Stimulated activated CD8-positive, alpha-beta memory T cell treated with anti-CD3 and anti-CD28 coated beads, Interleukin-4, amount 100 ng/mL, for 48 hours (primary cell): ENCODE measurements at regions not wholly inside any gene's neighbourhood (a gene's known extent, or its start where the extent isn't known, plus 50 kb on each side); places are given as distances from the start of the nearest gene placed in this dataset.
"Not testable (repeated sequence)": the region's sequence is repeated elsewhere in the genome, so short reads cannot be mapped to it uniquely, and the experiment has no call there.

Experiments used
- DNase-seq: peaks from one replicate; pipeline ENCODE4 v3.0.0-alpha.2; 2020

DNA sequence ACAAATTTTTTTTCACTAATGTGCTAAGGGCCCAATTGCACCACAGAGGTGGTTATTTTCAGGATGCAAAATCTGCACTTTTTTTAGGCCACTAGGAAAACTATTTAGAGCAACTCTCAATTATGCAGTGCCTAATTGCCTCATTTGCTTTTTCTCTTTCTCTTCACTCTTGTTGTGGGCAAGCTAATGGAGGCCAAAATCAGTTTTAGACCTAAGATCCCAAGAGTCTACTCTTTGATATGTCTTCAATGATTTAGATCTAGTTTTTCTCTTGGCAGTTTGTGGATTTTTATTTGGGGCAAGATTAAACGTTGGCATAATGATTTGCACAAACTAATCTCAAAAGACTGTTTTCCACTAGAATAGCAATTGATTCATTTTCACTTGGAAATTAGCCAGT, 1996.9 kb downstream of the LRRC4C start:
- no peak for DNase-seq

DNA sequence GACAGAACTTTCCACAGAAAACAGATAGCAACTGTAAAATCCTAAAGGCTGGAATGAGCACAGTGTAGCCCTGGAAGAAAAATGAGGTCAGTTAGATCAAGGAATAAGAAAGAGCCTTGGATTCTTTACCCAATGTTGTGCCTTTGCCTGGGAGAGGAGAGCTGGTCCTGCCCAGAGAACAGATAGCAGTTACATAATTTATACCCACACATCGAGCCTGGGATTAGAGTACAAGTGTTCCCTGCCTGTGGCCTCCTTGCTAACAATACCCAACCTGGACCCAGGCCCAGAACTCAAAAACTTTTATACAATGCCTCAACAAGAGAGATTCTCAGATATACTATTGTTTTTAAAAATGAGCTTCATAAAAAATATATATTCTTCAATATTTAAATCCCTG, 1998.4 kb downstream of the LRRC4C start:
- no peak for DNase-seq

DNA sequence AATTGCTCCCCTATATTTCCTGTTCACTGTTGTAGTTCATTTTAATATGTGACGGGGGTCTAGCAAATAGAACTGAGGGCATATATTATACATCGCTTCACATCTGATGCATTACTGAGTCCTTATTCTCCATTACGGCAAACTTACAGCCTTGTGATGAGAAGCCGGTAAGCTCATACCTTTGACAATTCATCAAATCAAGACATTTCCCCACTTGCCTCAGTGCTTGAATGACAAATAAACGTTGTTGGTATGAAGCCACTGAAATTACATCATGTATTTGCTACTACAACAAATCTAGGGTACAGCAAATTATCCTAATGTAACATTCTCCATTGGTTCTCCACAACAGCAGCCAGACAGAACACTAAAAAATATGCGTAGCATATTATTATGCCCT, 1999.8 kb downstream of the LRRC4C start:
- no peak for DNase-seq

DNA sequence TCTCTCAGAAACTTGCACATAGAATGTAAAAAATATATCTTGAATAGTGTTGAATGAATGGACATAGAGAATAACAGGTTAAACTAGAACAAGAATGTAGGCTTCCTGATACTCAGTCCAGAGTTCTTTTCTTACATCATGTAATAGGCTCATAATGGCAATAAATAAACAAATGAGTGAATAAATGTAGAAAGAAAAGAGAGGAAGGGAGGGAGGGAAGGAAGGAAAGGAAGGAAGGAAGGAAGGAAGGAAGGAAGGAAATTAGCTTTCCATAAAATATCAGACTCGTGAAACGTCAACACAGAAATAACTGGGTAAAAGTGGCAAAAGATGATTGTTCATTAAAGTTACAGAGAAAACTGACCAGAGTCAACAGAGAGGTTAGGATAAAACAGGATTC, 2001.0 kb downstream of the LRRC4C start:
- no peak for DNase-seq

DNA sequence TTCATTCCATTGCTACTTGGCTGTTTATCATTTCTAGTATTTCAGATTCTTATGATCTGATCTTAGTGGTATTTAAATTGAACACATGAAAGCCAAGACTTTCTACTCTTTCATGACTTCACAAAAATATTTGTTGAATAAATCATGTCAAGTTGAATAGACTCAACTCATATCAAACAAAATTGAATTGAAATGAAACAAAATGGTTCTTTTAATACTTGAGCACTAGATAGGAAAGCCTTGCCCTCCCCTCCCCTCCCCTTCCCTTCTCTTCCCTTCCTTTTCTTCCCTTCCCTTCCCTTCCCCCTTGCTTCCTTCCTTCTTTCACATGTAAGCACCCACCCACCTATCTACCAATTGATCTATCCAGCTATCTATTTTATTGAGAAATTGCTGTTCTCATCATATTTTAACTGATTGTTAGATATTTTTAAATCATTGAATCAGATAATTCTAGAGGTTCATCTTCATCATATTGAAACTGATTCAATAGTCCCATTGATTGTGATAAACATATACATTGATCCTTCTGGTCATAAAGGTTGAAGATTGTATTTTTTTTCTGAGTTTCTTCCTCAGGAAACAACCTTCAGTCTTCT, 2015.9 kb downstream of the LRRC4C start:
- DNase-seq: no peak

DNA sequence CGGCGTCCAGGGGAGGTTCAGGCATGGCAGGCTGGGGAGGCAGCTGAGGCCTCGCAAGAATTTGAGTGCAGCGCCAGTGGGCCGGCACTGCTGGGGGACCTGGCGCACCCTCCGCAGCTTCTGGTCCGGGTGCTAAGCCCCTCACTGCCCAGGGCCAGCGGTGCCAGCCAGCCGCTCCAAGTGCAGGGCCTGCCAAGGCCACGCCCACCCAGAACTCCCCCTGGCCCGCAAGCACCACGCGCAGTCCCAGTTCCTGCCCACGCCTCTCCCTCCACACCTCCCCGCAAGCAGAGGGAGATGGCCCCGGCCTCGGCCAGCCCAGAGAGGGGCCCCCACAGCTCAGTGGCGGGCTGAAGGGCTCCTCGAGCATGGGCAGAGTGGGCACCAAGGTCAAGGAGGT, 2017.3 kb downstream of the LRRC4C start:
- DNase-seq: no peak

DNA sequence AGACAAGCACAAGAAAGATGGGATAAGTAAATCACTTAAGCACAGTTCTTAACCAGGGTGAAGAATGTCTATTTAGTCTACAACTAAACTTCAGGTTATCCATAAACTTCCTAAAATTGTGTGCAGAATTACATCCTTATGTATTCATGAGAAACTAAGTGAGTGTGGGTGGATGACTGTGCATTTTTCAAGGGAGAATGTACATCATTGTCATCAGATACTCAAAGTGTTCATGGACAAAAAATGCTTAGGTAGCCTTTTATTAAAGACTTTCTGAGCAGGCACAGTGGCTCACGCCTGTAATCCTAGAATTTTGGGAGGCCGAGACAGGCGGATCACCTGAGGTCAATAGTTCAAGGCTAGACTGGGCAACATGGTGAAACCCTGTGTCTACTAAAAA, 2023.8 kb downstream of the LRRC4C start:
- DNase-seq: no peak

DNA sequence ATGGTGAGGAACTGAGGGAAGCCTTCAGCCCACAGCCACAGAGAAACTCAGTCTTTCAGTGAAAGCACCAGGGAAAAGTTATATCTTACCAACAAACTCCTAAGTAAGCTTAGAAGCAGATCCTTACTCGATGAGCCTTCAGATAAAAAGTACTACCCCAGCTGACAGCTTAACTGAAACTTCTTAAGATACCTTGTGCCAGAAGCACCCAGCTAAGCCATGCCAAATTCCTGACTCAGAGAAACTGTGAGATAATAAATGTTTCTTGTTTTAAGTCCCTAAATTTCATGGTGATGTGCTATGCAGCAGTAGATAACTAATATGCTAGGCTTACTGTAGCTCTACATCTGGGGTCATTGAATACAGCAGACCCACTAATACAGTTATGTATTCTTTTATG, 2025.0 kb downstream of the LRRC4C start:
- no peak for DNase-seq

DNA sequence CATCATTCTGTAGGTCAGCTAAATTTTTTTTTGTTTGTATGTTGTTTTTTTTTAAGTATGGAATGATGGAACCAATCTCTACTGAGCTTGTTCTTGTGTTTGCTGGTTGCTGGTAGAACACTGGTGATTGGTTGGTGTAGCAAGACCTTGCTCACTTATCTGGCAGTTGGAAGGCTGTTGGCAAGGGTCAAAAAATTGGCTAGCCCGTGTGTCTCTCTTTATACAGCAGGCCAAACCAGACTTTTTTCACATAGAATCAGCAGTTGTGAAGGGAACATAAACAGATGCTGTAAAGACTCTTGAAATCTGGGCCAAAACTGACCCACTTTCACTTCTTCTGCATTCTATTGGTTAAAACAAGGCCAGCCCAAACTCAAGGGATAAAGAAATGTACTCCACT, 2026.5 kb downstream of the LRRC4C start:
- DNase-seq: no peak

DNA sequence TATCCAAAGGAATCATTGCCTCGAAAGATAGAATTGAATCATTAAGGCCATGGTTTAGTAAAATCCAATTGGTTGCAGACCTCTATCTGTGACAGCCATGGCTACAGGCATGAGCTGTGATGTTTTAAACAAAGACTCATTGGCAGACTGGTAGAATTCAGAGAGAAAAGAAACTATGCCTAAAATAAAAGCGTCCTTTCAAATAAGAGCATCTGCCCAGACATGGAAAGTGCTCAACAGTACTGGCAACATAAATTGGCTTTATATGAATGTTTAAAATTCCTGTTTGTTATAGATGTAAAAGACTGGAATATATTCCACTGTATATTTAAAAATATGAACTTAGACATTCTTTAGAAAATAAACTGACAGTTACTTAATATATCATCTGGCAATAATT, 2034.2 kb downstream of the LRRC4C start:
- no peak for DNase-seq

DNA sequence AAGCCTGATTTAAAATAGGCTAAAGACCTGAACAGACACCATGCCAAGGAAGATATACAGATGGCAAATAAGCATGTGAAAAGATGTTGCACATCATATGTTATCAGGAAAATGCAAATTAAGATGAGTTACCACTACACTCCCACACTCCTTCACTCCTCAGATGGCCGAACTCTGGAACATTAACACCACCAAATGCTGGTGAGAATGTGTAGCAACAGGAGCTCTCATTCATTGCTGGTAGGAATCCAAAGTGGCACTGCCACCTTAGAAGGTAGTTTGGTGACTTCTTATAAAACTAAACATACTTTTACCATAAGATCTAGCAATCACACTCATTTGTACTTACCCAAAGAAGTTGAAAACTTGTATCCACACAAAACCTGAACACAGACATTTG, 2047.3 kb downstream of the LRRC4C start:
- no peak for DNase-seq

DNA sequence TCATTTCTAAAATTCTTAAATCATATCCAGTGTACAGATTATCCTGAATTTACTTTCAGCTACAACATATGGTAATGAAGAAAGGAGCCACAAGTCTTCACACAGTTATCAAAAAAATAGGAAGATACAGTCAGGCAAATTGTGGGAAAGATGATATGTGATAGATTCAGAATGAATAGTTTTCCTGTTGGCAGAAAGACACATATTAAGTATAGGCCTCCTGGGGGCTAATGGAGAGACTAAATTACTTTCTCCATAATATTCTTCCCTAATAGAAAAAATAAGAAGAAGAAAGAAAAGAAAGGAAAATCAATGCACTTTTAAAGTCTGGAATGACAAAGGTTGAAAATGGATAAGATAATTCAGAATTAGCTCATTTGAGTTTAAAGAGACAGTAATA, 2073.5 kb downstream of the LRRC4C start:
- no peak for DNase-seq

DNA sequence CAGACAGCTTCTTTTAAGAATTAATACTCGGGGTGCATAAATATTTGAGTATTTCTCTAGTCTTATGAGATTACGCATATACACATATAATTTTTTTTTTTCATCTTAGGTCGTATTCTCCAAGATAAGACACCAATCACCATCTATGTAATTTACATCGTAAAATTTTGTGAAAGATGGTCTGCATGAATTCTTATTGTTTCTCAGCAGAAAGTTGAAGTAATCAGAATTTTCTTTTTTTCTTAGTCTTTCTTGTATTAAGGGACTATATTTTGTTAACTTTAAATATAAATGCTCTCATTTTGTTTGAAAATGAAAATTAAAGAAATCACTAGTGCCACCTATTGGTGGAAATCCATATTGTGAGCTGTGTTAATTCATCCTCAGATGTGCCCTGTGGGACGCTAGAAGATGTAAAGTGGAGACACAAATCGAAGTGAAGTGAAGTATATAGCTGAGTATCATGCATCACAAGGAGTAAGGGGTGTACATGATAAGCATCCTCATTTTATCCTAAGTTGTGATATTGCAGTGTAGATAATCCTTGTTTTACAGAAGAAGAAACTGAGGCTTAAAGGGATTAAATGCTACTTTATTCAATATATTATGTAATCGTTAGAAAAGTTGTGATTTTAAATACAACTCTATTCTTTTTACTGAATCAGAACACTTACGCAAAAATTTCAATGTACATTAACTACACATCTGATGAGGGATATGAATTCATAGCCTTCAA, 2084.3 kb downstream of the LRRC4C start:
- no peak for DNase-seq

DNA sequence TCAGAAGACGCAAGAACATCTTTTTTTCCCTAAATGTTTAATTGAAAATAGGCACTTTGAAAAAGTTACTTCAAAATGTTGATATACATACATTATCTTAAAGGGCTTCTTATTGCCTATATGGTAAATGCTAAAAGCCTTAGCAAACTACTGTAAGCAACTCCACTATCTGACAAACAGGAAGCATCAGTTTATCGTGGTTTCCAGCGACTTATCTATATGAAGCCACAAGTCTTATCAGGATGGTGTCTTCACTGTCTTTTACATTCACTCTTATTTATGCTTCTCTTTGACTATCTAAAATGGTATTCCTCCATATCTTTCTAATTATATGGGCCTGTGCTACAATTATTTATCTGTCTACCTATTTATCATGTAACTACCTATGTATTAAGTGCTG, 2091.9 kb downstream of the LRRC4C start:
- no peak for DNase-seq

DNA sequence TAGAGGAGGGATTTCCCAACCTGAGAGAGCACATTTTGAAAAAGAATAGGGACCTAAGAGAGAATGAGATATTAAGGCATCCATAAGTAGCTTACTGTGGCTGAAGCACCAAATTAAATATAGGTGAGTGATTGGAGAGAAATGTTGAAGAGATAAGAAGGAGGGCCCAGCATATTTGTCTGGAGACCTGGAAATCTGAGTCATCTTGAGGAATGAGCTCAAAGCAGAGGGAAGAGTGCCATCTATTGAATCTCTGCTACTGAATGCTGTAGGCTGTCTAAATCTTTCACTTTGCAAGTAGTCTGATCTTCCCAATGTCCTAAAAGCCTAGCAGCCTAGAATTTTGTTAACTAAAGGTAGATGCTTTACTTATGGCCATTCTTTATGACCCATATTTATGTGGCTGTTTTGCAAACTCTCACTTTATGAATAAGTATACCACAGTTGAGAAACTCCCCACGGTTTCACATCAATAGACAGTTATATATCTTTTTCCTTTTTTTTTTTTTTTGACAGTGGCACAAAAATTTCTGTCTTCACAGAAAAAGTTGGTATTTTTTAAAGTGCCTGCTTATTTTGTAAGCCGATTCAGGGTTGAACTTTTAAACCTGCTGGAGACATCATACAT, 2093.5 kb downstream of the LRRC4C start:
- no peak for DNase-seq

DNA sequence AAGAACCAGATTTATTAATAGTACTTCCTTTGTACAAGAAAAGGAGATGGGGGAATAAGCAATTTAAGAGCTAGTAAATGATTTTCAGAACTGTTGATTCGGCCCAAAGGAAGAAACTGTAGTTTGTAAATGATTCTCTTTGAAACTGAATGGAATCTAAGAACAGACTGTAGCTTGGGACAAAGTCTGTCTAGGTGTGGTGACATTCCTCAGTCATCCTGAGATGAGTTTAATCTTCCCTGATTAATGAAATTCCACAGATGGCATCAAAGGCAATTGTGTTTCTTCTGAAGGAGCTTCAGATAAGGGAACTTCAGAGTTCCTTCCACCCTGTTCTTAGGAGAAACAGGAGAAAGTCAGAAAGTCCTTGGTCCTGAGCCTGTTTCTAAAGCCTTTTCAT, 2095.9 kb downstream of the LRRC4C start:
- DNase-seq: no peak

DNA sequence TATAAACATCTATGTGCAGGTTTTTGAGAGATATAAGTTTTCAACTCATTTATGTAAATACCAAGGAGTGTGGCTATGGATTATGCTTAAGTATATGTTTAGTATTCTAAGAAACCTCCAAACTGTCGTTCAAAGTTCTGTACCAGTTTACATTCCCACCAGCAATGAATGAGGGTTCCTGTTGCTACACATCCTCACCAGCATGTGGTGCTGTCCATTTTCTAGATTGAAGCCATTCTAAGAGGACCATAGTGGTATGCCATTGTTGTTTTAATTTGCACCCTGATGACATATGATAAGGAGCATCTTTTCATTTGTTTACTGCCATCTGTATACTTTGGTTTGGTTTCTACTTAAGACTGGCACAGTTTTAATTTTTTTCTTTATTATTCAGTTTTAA, 2097.9 kb downstream of the LRRC4C start:
- no peak for DNase-seq

DNA sequence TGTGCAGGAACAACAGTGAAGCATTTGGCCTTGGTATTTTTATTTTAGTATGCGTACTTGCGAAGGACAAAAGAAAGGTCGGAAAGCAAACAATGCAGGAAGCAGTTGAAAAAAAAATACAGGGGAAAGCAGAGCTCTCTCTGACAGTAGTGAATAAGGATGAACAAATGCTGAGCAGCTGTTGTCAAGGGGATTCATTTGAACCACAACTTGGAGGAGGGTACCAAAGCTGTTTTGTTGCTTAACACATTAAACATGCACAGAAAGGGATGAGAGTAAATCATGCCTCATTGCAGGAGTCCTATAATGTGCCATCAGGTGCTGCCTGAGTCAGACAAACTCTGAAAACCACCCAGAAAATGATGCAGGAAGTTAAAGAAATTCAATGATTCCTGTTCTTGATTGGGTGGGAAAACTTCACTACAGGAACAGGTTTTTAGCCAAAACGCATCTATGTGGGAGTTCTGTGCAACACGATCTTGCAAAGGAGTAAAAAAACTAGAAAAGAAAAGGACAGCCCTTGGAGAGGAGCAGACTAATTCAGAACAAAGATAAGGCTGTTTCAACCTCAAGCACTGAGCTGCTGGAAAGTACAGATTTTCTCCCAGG, 2113.5 kb downstream of the LRRC4C start:
- DNase-seq: no peak

DNA sequence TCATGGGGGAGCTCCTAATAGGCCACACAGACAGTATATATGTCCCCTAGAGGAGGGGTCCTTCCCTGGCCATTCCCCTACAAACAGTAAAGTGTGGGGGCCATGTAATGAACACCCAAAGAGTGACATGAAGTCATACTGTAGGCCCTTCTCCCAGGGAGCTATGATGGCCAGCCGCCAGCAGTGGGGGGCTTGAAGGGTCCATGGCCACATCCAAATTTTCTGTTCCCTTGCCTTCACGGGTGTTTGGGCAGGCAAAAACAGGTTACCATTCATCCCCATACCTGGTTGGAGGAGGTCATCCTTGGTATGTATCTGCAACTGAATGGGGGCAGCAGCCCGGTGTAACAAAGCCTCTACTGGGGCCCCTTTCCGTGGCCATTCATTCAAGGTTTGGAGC, 2118.0 kb downstream of the LRRC4C start:
- DNase-seq: no peak

DNA sequence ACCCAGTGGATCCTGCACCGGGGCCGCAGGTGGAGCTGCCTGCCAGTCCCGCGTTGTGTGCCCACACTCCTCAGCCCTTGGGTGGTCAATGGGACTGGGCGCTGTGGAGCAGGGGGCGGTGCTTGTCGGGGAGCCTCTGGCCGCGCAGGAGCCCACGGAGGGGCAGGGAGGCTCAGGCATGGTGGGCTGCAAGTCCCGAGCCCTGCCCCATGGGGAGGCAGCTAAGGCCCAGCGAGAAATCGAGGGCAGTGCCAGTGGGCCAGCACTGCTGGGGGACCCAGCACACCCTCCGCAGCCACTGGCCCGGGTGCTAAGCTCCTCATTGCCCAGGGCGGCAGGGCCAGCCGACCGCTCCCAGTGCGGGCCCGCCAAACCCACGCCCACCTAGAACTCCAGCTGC, 2126.4 kb downstream of the LRRC4C start:
- not testable (repeated sequence) for DNase-seq

DNA sequence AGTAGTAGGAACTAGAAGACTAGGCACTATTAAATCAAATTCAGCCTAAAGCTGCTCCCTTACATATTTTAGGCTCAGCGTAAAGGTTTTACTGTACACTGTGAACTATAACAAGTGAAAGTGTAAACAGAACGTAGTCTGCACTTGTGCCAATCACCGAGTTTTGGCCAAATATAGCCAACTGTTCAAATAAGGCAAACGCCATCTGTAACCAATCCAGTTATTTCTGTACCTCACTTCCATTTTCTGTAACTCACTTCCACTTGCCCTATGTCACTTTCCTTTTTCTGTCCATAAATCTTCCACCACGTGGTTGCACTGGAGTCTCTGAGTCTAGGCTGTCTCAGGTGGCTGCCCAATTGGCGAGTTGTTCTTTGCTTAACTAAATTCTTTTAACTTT, 2132.2 kb downstream of the LRRC4C start:
- DNase-seq: no peak

DNA sequence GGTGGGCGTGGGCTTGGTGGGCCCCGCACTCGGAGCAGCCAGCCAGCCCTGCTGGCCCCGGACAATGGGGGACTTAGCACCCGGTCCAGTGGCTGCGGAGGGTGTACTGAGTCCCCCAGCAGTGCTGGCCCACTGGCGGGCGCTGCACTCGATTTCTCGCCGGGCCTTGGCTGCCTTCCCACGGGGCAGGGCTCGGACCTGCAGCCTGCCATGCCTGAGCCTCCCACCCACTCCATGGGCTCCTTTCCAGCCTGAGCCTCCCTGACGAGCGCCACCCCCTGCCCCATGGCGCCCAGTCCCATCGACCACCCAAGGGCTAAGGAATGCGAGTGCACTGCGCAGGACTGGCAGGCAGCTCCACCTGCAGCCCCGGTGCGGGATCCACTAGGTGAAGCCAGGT, 2147.6 kb downstream of the LRRC4C start:
- DNase-seq: not testable (repeated sequence)

DNA sequence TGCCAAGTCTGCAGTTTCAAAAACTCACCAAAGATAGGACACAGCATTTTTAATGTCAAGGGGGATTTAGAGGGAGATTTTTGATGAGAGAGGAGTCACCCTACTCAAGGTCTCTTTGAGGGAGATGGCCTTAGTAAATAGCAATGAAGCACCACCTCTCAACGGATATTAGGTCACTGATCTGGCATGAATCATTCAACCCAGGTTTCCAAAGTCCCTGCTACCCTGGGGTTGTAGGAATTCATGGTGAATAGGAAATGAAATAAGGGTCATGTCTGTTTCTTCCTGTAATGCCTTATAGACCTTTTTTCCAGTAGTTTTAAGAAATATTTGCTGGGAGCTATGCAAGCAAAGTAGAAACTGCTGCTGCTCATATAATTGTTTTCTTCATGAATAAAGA, 2154.9 kb downstream of the LRRC4C start:
- DNase-seq: no peak

DNA sequence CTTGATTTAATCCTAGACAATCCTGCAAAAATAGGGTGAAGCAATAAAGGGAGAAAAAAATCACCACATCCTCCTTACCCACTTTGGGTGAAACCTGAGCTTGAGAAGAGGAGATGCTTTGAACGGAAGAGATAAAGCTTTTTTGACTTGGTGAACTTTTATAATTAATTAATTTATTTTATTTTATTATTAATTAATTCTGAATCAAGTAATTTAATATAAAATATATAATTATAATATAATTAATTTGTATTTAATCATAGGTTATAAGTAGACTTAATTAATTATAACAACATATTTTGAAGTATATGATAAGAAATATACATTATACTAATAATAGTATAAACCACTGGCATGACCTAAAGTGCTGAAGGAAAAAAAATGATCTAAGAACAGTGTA, 2164.8 kb downstream of the LRRC4C start:
- no peak for DNase-seq
